HEK293 (cell line): ENCODE measurements at regions not wholly inside any gene's neighbourhood (a gene's known extent, or its start where the extent isn't known, plus 50 kb on each side); places are given as distances from the start of the nearest gene placed in this dataset.

Experiments used
- CTCF ChIA-PET: fragments of 350-600 bp; formaldehyde crosslinking; extraction: SDS; loops from one replicate; lab custom pipeline; 2021; ENCODE audit warnings: antibody characterized with exemption; lab: Yijun Ruan, JAX
- POLR2A ChIA-PET: fragments of 300-600 bp; formaldehyde crosslinking; extraction: SDS; loops from one replicate; lab custom pipeline; 2020; ENCODE audit warnings: antibody characterized with exemption, inconsistent platforms; lab: Yijun Ruan, JAX
- H3K27ac ChIP-seq: fragments of 200-500 bp; sonication (Bioruptor generic); 2 replicates; pipeline ENCODE4 v1.5.1; 2014; ENCODE audit warnings: low read depth, low read length, control low read depth, inconsistent platforms; ENCODE audit errors: extremely low read depth
- H3K36me3 ChIP-seq, 2 experiments: fragments of 200-500 bp in 1 of 2; sonication (Bioruptor generic) in 1 of 2; 1 replicate in 1 of 2; 2 replicates in 1 of 2; pipeline ENCODE4 v1.5.1; 2014 to 2017; ENCODE audit warnings: inconsistent platforms in 2 of 2, low read length in 2 of 2; ENCODE audit not compliant: control insufficient read depth in 2 of 2, insufficient read depth in 1 of 2
- H3K4me1 ChIP-seq: fragments of 200-500 bp; sonication (Bioruptor generic); 2 replicates; pipeline ENCODE4 v1.5.1; 2014; ENCODE audit warnings: mild to moderate bottlenecking, low read length, inconsistent platforms; ENCODE audit not compliant: control insufficient read depth, insufficient read depth
- H3K4me3 ChIP-seq: 2 replicates; pipeline ENCODE4 v1.5.1; 2011; ENCODE audit warnings: low read depth, mild to moderate bottlenecking, control low read depth, low read length, moderate library complexity
- H3K9me3 ChIP-seq: fragments of 200-500 bp; sonication (Bioruptor generic); 2 replicates; pipeline ENCODE4 v1.5.1; 2014; ENCODE audit warnings: low read depth, low read length, inconsistent platforms; ENCODE audit not compliant: control insufficient read depth, insufficient read depth
- ELK4 ChIP-seq: IDR thresholded peaks from 2 replicates; pipeline ENCODE4 v1.6.1; 2011; ENCODE audit warnings: mild to moderate bottlenecking, low read depth, low read length, borderline replicate concordance
- GLI2 ChIP-seq: fragments of 450-650 bp; formaldehyde crosslinking; IDR thresholded peaks from 2 replicates; pipeline ENCODE4; 2017; ENCODE audit warnings: missing biosample characterization, missing genetic modification characterization, low read depth, borderline replicate concordance
- HOXA7 ChIP-seq: sonication (generic); formaldehyde crosslinking; IDR thresholded peaks from 2 replicates; pipeline ENCODE4 v1.8.1; 2022; ENCODE audit warnings: missing genetic modification reagents, borderline replicate concordance
- HOXC10 ChIP-seq: sonication (generic); formaldehyde crosslinking; IDR thresholded peaks from 2 replicates; pipeline ENCODE4 v1.8.1; 2023; ENCODE audit warnings: mild to moderate bottlenecking, missing genetic modification reagents
- KLF10 ChIP-seq: fragments of 450-650 bp; IDR thresholded peaks from 2 replicates; pipeline ENCODE4 v1.5.1; 2018; ENCODE audit warnings: missing biosample characterization, mild to moderate bottlenecking, missing genetic modification characterization
- RBAK ChIP-seq: fragments of 450-650 bp; formaldehyde crosslinking; IDR thresholded peaks from 2 replicates; pipeline ENCODE4 v1.5.1; 2016; ENCODE audit warnings: missing biosample characterization, missing genetic modification characterization
- TCF7L2 ChIP-seq: IDR thresholded peaks from 2 replicates; pipeline ENCODE4 v1.6.1; 2011; ENCODE audit warnings: low read depth, mild to moderate bottlenecking, inconsistent platforms, low read length, moderate library complexity, borderline replicate concordance
- TRIM28 ChIP-seq: IDR thresholded peaks from 2 replicates; pipeline ENCODE4 v1.6.1; 2011; ENCODE audit warnings: low read length, control low read depth, borderline replicate concordance
- WT1 ChIP-seq: fragments of 450-650 bp; formaldehyde crosslinking; IDR thresholded peaks from 2 replicates; pipeline ENCODE4 v1.5.1; 2016; ENCODE audit warnings: missing biosample characterization, missing genetic modification characterization
- YY1 ChIP-seq: fragments of 450-650 bp; formaldehyde crosslinking; IDR thresholded peaks from 2 replicates; pipeline ENCODE4 v1.5.1; 2018; ENCODE audit warnings: missing biosample characterization, missing genetic modification characterization
- ZBTB1 ChIP-seq: fragments of 450-650 bp; formaldehyde crosslinking; IDR thresholded peaks from 2 replicates; pipeline ENCODE4 v1.5.1; 2016; ENCODE audit warnings: missing biosample characterization, missing genetic modification characterization
- ZIC2 ChIP-seq: fragments of 450-650 bp; formaldehyde crosslinking; IDR thresholded peaks from 2 replicates; pipeline ENCODE4 v1.5.1; 2016; ENCODE audit warnings: missing biosample characterization, missing genetic modification characterization
- ZNF138 ChIP-seq: fragments of 450-650 bp; formaldehyde crosslinking; IDR thresholded peaks from 2 replicates; pipeline ENCODE4 v1.5.1; 2016; ENCODE audit warnings: missing biosample characterization, missing genetic modification characterization, borderline replicate concordance
- ZNF19 ChIP-seq: fragments of 450-650 bp; formaldehyde crosslinking; IDR thresholded peaks from 2 replicates; pipeline ENCODE4; 2016; ENCODE audit warnings: missing biosample characterization, missing genetic modification characterization, low read depth
- ZNF202 ChIP-seq: fragments of 450-650 bp; formaldehyde crosslinking; IDR thresholded peaks from 2 replicates; pipeline ENCODE4 v1.5.1; 2016; ENCODE audit warnings: missing biosample characterization, missing genetic modification characterization, borderline replicate concordance
- ZNF24 ChIP-seq: fragments of 450-650 bp; formaldehyde crosslinking; IDR thresholded peaks from 2 replicates; pipeline ENCODE4 v1.5.1; 2016; ENCODE audit warnings: missing biosample characterization, missing genetic modification characterization
- ZNF292 ChIP-seq: fragments of 450-650 bp; formaldehyde crosslinking; IDR thresholded peaks from 2 replicates; pipeline ENCODE4 v1.5.1; 2016; ENCODE audit warnings: low read depth, missing biosample characterization, missing genetic modification characterization, borderline replicate concordance
- ZNF324 ChIP-seq: fragments of 450-650 bp; formaldehyde crosslinking; IDR thresholded peaks from 2 replicates; pipeline ENCODE4 v1.5.1; 2016; ENCODE audit warnings: missing biosample characterization, missing genetic modification characterization
- ZNF518A ChIP-seq: fragments of 450-650 bp; formaldehyde crosslinking; conservative IDR thresholded peaks from 2 replicates; pipeline ENCODE4 v1.5.1; 2016; ENCODE audit warnings: low read depth, missing biosample characterization, missing genetic modification characterization
- ZNF544 ChIP-seq: fragments of 450-650 bp; formaldehyde crosslinking; IDR thresholded peaks from 2 replicates; pipeline ENCODE4 v1.5.0; 2017; ENCODE audit warnings: missing biosample characterization, missing genetic modification characterization
- ZNF558 ChIP-seq: fragments of 450-650 bp; formaldehyde crosslinking; IDR thresholded peaks from 2 replicates; pipeline ENCODE4 v1.5.1; 2016; ENCODE audit warnings: missing biosample characterization, missing genetic modification characterization
- ZNF626 ChIP-seq: fragments of 450-650 bp; sonication (Bioruptor Pico); formaldehyde crosslinking; IDR thresholded peaks from 2 replicates; pipeline ENCODE4 v1.5.1; 2018; ENCODE audit warnings: missing biosample characterization, missing genetic modification characterization, inconsistent platforms
- ZNF658 ChIP-seq: fragments of 450-650 bp; formaldehyde crosslinking; IDR thresholded peaks from 2 replicates; pipeline ENCODE4; 2016; ENCODE audit warnings: missing biosample characterization, missing genetic modification characterization
- ZNF660 ChIP-seq: fragments of 450-650 bp; IDR thresholded peaks from 2 replicates; pipeline ENCODE4 v1.5.1; 2018; ENCODE audit warnings: missing biosample characterization, mild to moderate bottlenecking, missing genetic modification characterization
- ZNF664 ChIP-seq: fragments of 450-650 bp; formaldehyde crosslinking; IDR thresholded peaks from 2 replicates; pipeline ENCODE4 v1.5.1; 2016; ENCODE audit warnings: missing biosample characterization, missing genetic modification characterization
- ZNF791 ChIP-seq: fragments of 450-650 bp; formaldehyde crosslinking; IDR thresholded peaks from 2 replicates; pipeline ENCODE4 v1.5.1; 2016; ENCODE audit warnings: missing biosample characterization, missing genetic modification characterization
- ZSCAN18 ChIP-seq: fragments of 450-650 bp; formaldehyde crosslinking; IDR thresholded peaks from 2 replicates; pipeline ENCODE4 v1.5.1; 2016; ENCODE audit warnings: missing biosample characterization, missing genetic modification characterization
- ZXDB ChIP-seq: fragments of 450-650 bp; formaldehyde crosslinking; IDR thresholded peaks from 2 replicates; pipeline ENCODE4 v1.5.1; 2016; ENCODE audit warnings: missing biosample characterization, missing genetic modification characterization

GRCh38 chr6:114605656-114606055 lies 262.8 kb upstream of the HS3ST5 start:
- no peak overlapping the region for H3K27ac ChIP-seq
- no peaks in the 10 kb centered on the region for H3K4me1 ChIP-seq
- H3K9me3 ChIP-seq: no peaks in the 10 kb centered on the region
- CTCF ChIA-PET: no interaction called here
- POLR2A ChIA-PET: no interaction called here
- TF ChIP-seq ZNF138 (tag by site-specific recombination) (no peak), ZNF24 (tag by site-specific recombination) (no peak), ZIC2 (tag by site-specific recombination) (no peak), ZNF626 (tag by site-specific recombination) (no peak), ZNF324 (tag by site-specific recombination) (no peak), HOXC10 (CRISPR knock-in tag) (no peak), ZNF791 (tag by site-specific recombination) (no peak), ZNF558 (tag by site-specific recombination) (no peak), RBAK (tag by site-specific recombination) (no peak)
- H3K36me3 ChIP-seq: no peaks in the 10 kb centered on the region
- no peak overlapping the region for H3K4me3 ChIP-seq

- ChIA-PET CTCF (interaction anchor here (0.7 kb wide), 1 partner anchor 228 kb away, joined by 4 read pairs; no protein-coding TSS in a partner anchor), POLR2A (no interaction called here)
- Histone ChIP-seq H3K4me1 (no peaks in the 10 kb centered on the region), H3K36me3 (no peaks in the 10 kb centered on the region), H3K9me3 (no peaks in the 10 kb centered on the region), H3K27ac (no peak overlapping the region), H3K4me3 (no peak overlapping the region)
- no peak for TF ChIP-seq ZSCAN18 (tag by site-specific recombination)
- TF ChIP-seq ZNF660: no peak
- TF ChIP-seq ZBTB1 (tag by site-specific recombination): no peak
- no peak for TF ChIP-seq ZNF658
- no peak for TF ChIP-seq ELK4
These were observed 257.6 kb upstream of the HS3ST5 start for GRCh38 chr6:114600381-114600780.

GRCh38 chr6:114595591-114595990 lies 252.8 kb upstream of the HS3ST5 start:
- POLR2A ChIA-PET: no interaction called here
- CTCF ChIA-PET: no interaction called here
- TF ChIP-seq YY1 (tag by site-specific recombination) (no peak), ZNF518A (tag by site-specific recombination) (no peak), ZNF202 (tag by site-specific recombination) (no peak), KLF10 (tag by site-specific recombination) (no peak), ZNF558 (tag by site-specific recombination) (no peak), ZNF19 (tag by site-specific recombination) (no peak), ZXDB (tag by site-specific recombination) (no peak), ZNF664 (tag by site-specific recombination) (no peak), ZNF544 (tag by site-specific recombination) (no peak), GLI2 (no peak), ZNF292 (tag by site-specific recombination) (no peak), TCF7L2 (no peak), WT1 (tag by site-specific recombination) (no peak), HOXA7 (CRISPR knock-in tag) (no peak), TRIM28 (no peak)

More at GRCh38 chr6:114595591-114595990, 252.8 kb upstream of the HS3ST5 start:
- H3K27ac ChIP-seq: no peak overlapping the region
- no peaks in the 10 kb centered on the region for H3K9me3 ChIP-seq
- H3K4me3 ChIP-seq: no peak overlapping the region
- no peaks in the 10 kb centered on the region for H3K4me1 ChIP-seq
- no peaks in the 10 kb centered on the region for H3K36me3 ChIP-seq
